ENCODE measurements at regions not wholly inside any gene's neighbourhood (a gene's known extent, or its start where the extent isn't known, plus 50 kb on each side); places are given as distances from the start of the nearest gene placed in this dataset.

GRCh38 chr5:5583023-5583765 lies 160.7 kb downstream of the ICE1 start:
- ChIA-PET CTCF (no interaction called here), POLR2A (no interaction called here)
- no peaks in the 10 kb centered on the region for H3K4me1 Mint-ChIP-seq
- DNase-seq (ENCODE audit: low spot score) (no peak), ATAC-seq (no peak)
- no peak for TF ChIP-seq FOXK1 (CRISPR knock-in tag; IDR thresholded peaks at IDR 0.05)
- TF ChIP-seq IRF1 (CRISPR knock-in tag; IDR thresholded peaks at IDR 0.05): no peak
- no peak for TF ChIP-seq ZNF416 (CRISPR knock-in tag; IDR thresholded peaks at IDR 0.05)
- TF ChIP-seq MAX (CRISPR knock-in tag; IDR thresholded peaks at IDR 0.05): no peak
- no peak for TF ChIP-seq ELF4 (CRISPR knock-in tag; IDR thresholded peaks at IDR 0.05; ENCODE audit: low read depth)
- no peak for TF ChIP-seq ZNF232 (CRISPR knock-in tag; IDR thresholded peaks at IDR 0.05)
- no peak for TF ChIP-seq ZNF281 (CRISPR knock-in tag; IDR thresholded peaks at IDR 0.05)
- TF ChIP-seq CDX4 (CRISPR knock-in tag; IDR thresholded peaks at IDR 0.05; ENCODE audit: borderline replicate concordance): no peak
- no peak for TF ChIP-seq ZSCAN18 (CRISPR knock-in tag; IDR thresholded peaks at IDR 0.05)
- no peak for TF ChIP-seq SP1 (CRISPR knock-in tag; conservative IDR thresholded peaks at IDR 0.05)
- TF ChIP-seq ZNF317 (CRISPR knock-in tag; IDR thresholded peaks at IDR 0.05; ENCODE audit: borderline replicate concordance, low read depth): no peak
- no peak for TF ChIP-seq PRRX2 (CRISPR knock-in tag; IDR thresholded peaks at IDR 0.05)
- TF ChIP-seq NR2C2 (CRISPR knock-in tag; IDR thresholded peaks at IDR 0.05): no peak
- H3K9me3 Mint-ChIP-seq: peaks cover 31% of the 10 kb centered on the region
- peaks cover 19% of the 10 kb centered on the region for H3K36me3 Mint-ChIP-seq
- peaks cover 2% of the 10 kb centered on the region; the same call in 1 of the 2 replicates for H3K27me3 Mint-ChIP-seq (ENCODE audit: low read depth)
- no peak overlapping the region for H3K4me3 Mint-ChIP-seq
- H3K27ac Mint-ChIP-seq: no peak overlapping the region

GRCh38 chr5:5581080-5581479 lies 158.6 kb downstream of the ICE1 start:
- H3K27ac Mint-ChIP-seq: no peak overlapping the region
- no peak for TF ChIP-seq RELA (CRISPR knock-in tag; IDR thresholded peaks at IDR 0.05; ENCODE audit: borderline replicate concordance)
- TF ChIP-seq GTF2I (CRISPR knock-in tag; conservative IDR thresholded peaks at IDR 0.05): no peak
- no peak for TF ChIP-seq E2F1 (CRISPR knock-in tag; IDR thresholded peaks at IDR 0.05)
- TF ChIP-seq ERG (CRISPR knock-in tag; IDR thresholded peaks at IDR 0.05): no peak
- no peak for TF ChIP-seq ATF6 (CRISPR knock-in tag; IDR thresholded peaks at IDR 0.05)
- TF ChIP-seq NR3C1 (CRISPR knock-in tag; conservative IDR thresholded peaks at IDR 0.05; ENCODE audit: low read depth): no peak
- no peak for TF ChIP-seq HMGA2 (CRISPR knock-in tag; IDR thresholded peaks at IDR 0.05)
- TF ChIP-seq ZNF219 (CRISPR knock-in tag; IDR thresholded peaks at IDR 0.05; ENCODE audit: borderline replicate concordance): no peak
- no peak for TF ChIP-seq ETV6 (CRISPR knock-in tag; IDR thresholded peaks at IDR 0.05)
- TF ChIP-seq CBFB (CRISPR knock-in tag; IDR thresholded peaks at IDR 0.05; ENCODE audit: low read depth): no peak
- TF ChIP-seq ZNF423 (CRISPR knock-in tag; IDR thresholded peaks at IDR 0.05): no peak
- ChIA-PET POLR2A (no interaction called here), CTCF (no interaction called here)
- H3K36me3 Mint-ChIP-seq: peaks cover 9% of the 10 kb centered on the region
- no peaks in the 10 kb centered on the region for H3K4me1 Mint-ChIP-seq
- no peak overlapping the region for H3K4me3 Mint-ChIP-seq
- ATAC-seq (no peak), DNase-seq (ENCODE audit: low spot score) (no peak)
- H3K27me3 Mint-ChIP-seq (ENCODE audit: low read depth): no peaks in the 10 kb centered on the region
- H3K9me3 Mint-ChIP-seq: peaks cover 11% of the 10 kb centered on the region
